ENCODE measurements at regions not wholly inside any gene's neighbourhood (a gene's known extent, or its start where the extent isn't known, plus 50 kb on each side); places are given as distances from the start of the nearest gene placed in this dataset.

- Mint-ChIP-seq H3K4me1 (no peaks in the 10 kb centered on the region), H3K9me3 (peaks cover 5% of the 10 kb centered on the region), H3K4me3 (no peak overlapping the region), H3K27me3 (no peaks in the 10 kb centered on the region), H3K36me3 (ENCODE audit: low read depth) (no peaks in the 10 kb centered on the region), H3K27ac (no peak overlapping the region)
- no peak for DNase-seq
- ChIA-PET POLR2A (no interaction called here), CTCF (no interaction called here)
These were observed 134.3 kb downstream of the MN1 start for GRCh38 chr22:27667121-27667843.

- Mint-ChIP-seq H3K27me3 (no peaks in the 10 kb centered on the region), H3K9me3 (peaks cover 5% of the 10 kb centered on the region), H3K4me3 (no peak overlapping the region), H3K27ac (no peak overlapping the region), H3K4me1 (no peaks in the 10 kb centered on the region), H3K36me3 (ENCODE audit: low read depth) (no peaks in the 10 kb centered on the region)
- CTCF ChIA-PET: no interaction called here
- POLR2A ChIA-PET: no interaction called here
- DNase-seq: no peak
These were observed 132.4 kb downstream of the MN1 start for GRCh38 chr22:27668828-27669797.

GRCh38 chr22:27669798-27670599 lies 131.6 kb downstream of the MN1 start:
- Mint-ChIP-seq H3K4me1 (no peaks in the 10 kb centered on the region), H3K9me3 (peaks cover 5% of the 10 kb centered on the region), H3K27me3 (no peaks in the 10 kb centered on the region), H3K4me3 (no peak overlapping the region), H3K27ac (no peak overlapping the region), H3K36me3 (ENCODE audit: low read depth) (no peaks in the 10 kb centered on the region)
- ChIA-PET CTCF (no interaction called here), POLR2A (no interaction called here)
- DNase-seq: no peak

GRCh38 chr22:27670701-27671412 lies 130.7 kb downstream of the MN1 start:
- CTCF ChIA-PET: no interaction called here
- DNase-seq: no peak
- Mint-ChIP-seq H3K36me3 (ENCODE audit: low read depth) (no peaks in the 10 kb centered on the region), H3K27me3 (no peaks in the 10 kb centered on the region), H3K4me1 (no peaks in the 10 kb centered on the region), H3K4me3 (no peak overlapping the region), H3K27ac (no peak overlapping the region), H3K9me3 (peaks cover 3% of the 10 kb centered on the region)
- POLR2A ChIA-PET: no interaction called here

- peaks cover 2% of the 10 kb centered on the region for H3K9me3 Mint-ChIP-seq
- ChIA-PET CTCF (no interaction called here), POLR2A (no interaction called here)
- no peak for DNase-seq
- H3K4me1 Mint-ChIP-seq: no peaks in the 10 kb centered on the region
- no peak overlapping the region for H3K4me3 Mint-ChIP-seq
- H3K27ac Mint-ChIP-seq: no peak overlapping the region
- no peaks in the 10 kb centered on the region for H3K36me3 Mint-ChIP-seq (ENCODE audit: low read depth)
- H3K27me3 Mint-ChIP-seq: no peaks in the 10 kb centered on the region
These were observed 130.1 kb downstream of the MN1 start for GRCh38 chr22:27671413-27671935.

GRCh38 chr22:27672721-27673418 lies 128.7 kb downstream of the MN1 start:
- ChIA-PET CTCF (no interaction called here), POLR2A (no interaction called here)
- no peak overlapping the region for H3K27ac Mint-ChIP-seq

GRCh38 chr22:27673839-27674238 lies 127.7 kb downstream of the MN1 start:
- no peak overlapping the region for H3K27ac Mint-ChIP-seq
- H3K27me3 Mint-ChIP-seq: no peaks in the 10 kb centered on the region
- H3K4me1 Mint-ChIP-seq: no peaks in the 10 kb centered on the region
- no peaks in the 10 kb centered on the region for H3K9me3 Mint-ChIP-seq
- H3K4me3 Mint-ChIP-seq: no peak overlapping the region
- DNase-seq: no peak
- no peaks in the 10 kb centered on the region for H3K36me3 Mint-ChIP-seq (ENCODE audit: low read depth)
- POLR2A ChIA-PET: no interaction called here
- CTCF ChIA-PET: no interaction called here

More at GRCh38 chr22:27672721-27673418, 128.7 kb downstream of the MN1 start:
- Mint-ChIP-seq H3K9me3 (no peaks in the 10 kb centered on the region), H3K4me1 (no peaks in the 10 kb centered on the region), H3K27me3 (no peaks in the 10 kb centered on the region), H3K4me3 (no peak overlapping the region), H3K36me3 (ENCODE audit: low read depth) (no peaks in the 10 kb centered on the region)
- DNase-seq: no peak

GRCh38 chr22:27674261-27674923 lies 127.2 kb downstream of the MN1 start:
- DNase-seq: no peak
- POLR2A ChIA-PET: no interaction called here
- no peaks in the 10 kb centered on the region for H3K4me1 Mint-ChIP-seq
- no peaks in the 10 kb centered on the region for H3K36me3 Mint-ChIP-seq (ENCODE audit: low read depth)
- H3K4me3 Mint-ChIP-seq: no peak overlapping the region
- no peaks in the 10 kb centered on the region for H3K27me3 Mint-ChIP-seq
- no peak overlapping the region for H3K27ac Mint-ChIP-seq
- CTCF ChIA-PET: no interaction called here
- H3K9me3 Mint-ChIP-seq: no peaks in the 10 kb centered on the region

- H3K4me3 Mint-ChIP-seq: no peak overlapping the region
These were observed 124.9 kb downstream of the MN1 start for GRCh38 chr22:27676545-27677213.

GRCh38 chr22:27677905-27678458 lies 123.6 kb downstream of the MN1 start:
- CTCF ChIA-PET: no interaction called here
- no peaks in the 10 kb centered on the region for H3K36me3 Mint-ChIP-seq (ENCODE audit: low read depth)
- POLR2A ChIA-PET: no interaction called here
- no peaks in the 10 kb centered on the region for H3K9me3 Mint-ChIP-seq
- no peaks in the 10 kb centered on the region for H3K4me1 Mint-ChIP-seq
- H3K4me3 Mint-ChIP-seq: no peak overlapping the region
- DNase-seq: no peak
- H3K27ac Mint-ChIP-seq: no peak overlapping the region
- no peaks in the 10 kb centered on the region for H3K27me3 Mint-ChIP-seq

More at GRCh38 chr22:27676545-27677213, 124.9 kb downstream of the MN1 start:
- POLR2A ChIA-PET: no interaction called here
- CTCF ChIA-PET: no interaction called here
- Mint-ChIP-seq H3K9me3 (no peaks in the 10 kb centered on the region), H3K36me3 (ENCODE audit: low read depth) (no peaks in the 10 kb centered on the region), H3K27ac (no peak overlapping the region), H3K27me3 (no peaks in the 10 kb centered on the region), H3K4me1 (no peaks in the 10 kb centered on the region)
- no peak for DNase-seq

GRCh38 chr22:27679176-27679575 lies 122.4 kb downstream of the MN1 start:
- H3K4me1 Mint-ChIP-seq: no peaks in the 10 kb centered on the region
- ChIA-PET CTCF (no interaction called here), POLR2A (no interaction called here)
- no peak for DNase-seq
- no peak overlapping the region for H3K27ac Mint-ChIP-seq
- H3K4me3 Mint-ChIP-seq: no peak overlapping the region
- no peaks in the 10 kb centered on the region for H3K9me3 Mint-ChIP-seq
- no peaks in the 10 kb centered on the region for H3K27me3 Mint-ChIP-seq
- no peaks in the 10 kb centered on the region for H3K36me3 Mint-ChIP-seq (ENCODE audit: low read depth)

Measured in activated CD4-positive, alpha-beta memory T cell treated with anti-CD3 and anti-CD28 coated beads, Interleukin-2, amount 10 ng/mL, durations not matched to agents 7 days and 5 days (primary cell).